ENCODE measurements at regions not wholly inside any gene's neighbourhood (a gene's known extent, or its start where the extent isn't known, plus 50 kb on each side); places are given as distances from the start of the nearest gene placed in this dataset.

DNA sequence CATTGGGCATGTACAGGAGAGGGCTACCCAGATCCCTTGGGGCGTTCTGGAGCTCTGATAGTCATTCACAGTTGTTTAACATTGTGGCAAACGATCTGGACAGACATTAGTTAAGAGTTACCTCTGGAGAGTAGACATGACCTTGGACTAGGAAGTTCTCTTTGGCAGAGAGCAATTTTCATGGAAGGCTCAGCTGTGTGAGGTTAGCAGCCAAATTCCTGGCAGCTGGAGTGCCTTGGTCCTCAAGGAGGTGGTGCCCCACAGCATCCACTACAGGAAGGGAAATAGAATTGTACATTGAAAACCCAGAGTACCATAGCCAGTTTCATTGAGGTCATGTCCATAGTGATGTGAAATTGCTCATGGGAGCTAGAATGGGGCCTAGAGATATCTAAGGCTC is 82.8 kb downstream of the BLID start:
- Mint-ChIP-seq H3K4me3 (no peak overlapping the region), H3K27ac (no peak overlapping the region), H3K4me1 (ENCODE audit: low read depth) (no peaks in the 10 kb centered on the region), H3K36me3 (ENCODE audit: low read depth) (no peaks in the 10 kb centered on the region), H3K9me3 (no peaks in the 10 kb centered on the region), H3K27me3 (peaks cover 10% of the 10 kb centered on the region)
- Histone ChIP-seq H3K4me1 (ENCODE audit: insufficient read depth, low read length) (no peaks in the 10 kb centered on the region), H3K4me3 (ENCODE audit: low read length) (no peak overlapping the region), H3K9me3 (ENCODE audit: control insufficient read depth in 1 of 2, insufficient read depth in 1 of 2, low read length in 2 of 2) (no peaks in the 10 kb centered on the region), H3K27me3 (ENCODE audit: control insufficient read depth in 1 of 2, insufficient read depth in 2 of 2, low read length in 2 of 2) (no peaks in the 10 kb centered on the region), H3K27ac (ENCODE audit: low read depth in 1 of 2, low read length in 2 of 2) (no peak overlapping the region), H3K36me3 (ENCODE audit: insufficient read depth, low read length) (no peaks in the 10 kb centered on the region)
- ChIA-PET CTCF (no interaction called here), POLR2A (no interaction called here)
- TF ChIP-seq, protein P1, sequence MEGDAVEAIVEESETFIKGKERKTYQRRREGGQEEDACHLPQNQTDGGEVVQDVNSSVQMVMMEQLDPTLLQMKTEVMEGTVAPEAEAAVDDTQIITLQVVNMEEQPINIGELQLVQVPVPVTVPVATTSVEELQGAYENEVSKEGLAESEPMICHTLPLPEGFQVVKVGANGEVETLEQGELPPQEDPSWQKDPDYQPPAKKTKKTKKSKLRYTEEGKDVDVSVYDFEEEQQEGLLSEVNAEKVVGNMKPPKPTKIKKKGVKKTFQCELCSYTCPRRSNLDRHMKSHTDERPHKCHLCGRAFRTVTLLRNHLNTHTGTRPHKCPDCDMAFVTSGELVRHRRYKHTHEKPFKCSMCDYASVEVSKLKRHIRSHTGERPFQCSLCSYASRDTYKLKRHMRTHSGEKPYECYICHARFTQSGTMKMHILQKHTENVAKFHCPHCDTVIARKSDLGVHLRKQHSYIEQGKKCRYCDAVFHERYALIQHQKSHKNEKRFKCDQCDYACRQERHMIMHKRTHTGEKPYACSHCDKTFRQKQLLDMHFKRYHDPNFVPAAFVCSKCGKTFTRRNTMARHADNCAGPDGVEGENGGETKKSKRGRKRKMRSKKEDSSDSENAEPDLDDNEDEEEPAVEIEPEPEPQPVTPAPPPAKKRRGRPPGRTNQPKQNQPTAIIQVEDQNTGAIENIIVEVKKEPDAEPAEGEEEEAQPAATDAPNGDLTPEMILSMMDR (IDR thresholded peaks at IDR 0.05) = no peak
- intact Hi-C loops (cut with DNase I, micrococcal nuclease) = no loop called here
- DNase-seq = no peak
- no peak for ATAC-seq (ENCODE audit: poor library complexity)

DNA sequence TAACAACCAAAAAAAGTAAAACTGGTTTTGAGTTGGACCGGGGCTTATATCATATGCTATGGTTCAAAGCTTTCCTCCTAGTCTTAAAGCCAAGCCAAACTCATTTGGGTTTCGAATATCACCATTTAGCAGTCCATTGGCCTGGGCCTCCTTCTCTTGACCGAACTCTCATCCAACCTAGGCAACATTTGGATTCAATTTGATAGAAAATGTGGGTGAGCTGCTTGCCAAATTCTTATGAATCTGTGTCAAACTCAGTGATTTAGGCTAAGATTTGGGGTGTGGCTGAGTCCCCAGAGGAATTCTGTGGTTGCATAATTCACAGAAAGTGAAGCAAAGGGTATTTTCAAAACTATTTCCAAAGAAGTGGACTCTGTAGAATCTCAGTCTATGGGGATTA is 83.7 kb downstream of the BLID start:
- Mint-ChIP-seq H3K4me3 (no peak overlapping the region), H3K27me3 (peaks cover 15% of the 10 kb centered on the region), H3K36me3 (ENCODE audit: low read depth) (no peaks in the 10 kb centered on the region), H3K27ac (no peak overlapping the region), H3K4me1 (ENCODE audit: low read depth) (no peaks in the 10 kb centered on the region), H3K9me3 (no peaks in the 10 kb centered on the region)
- POLR2A ChIA-PET = no interaction called here
- DNase-seq = no peak
- Histone ChIP-seq H3K4me1 (ENCODE audit: insufficient read depth, low read length) (no peaks in the 10 kb centered on the region), H3K4me3 (ENCODE audit: low read length) (no peak overlapping the region), H3K9me3 (ENCODE audit: control insufficient read depth in 1 of 2, insufficient read depth in 1 of 2, low read length in 2 of 2) (no peaks in the 10 kb centered on the region), H3K27ac (ENCODE audit: low read depth in 1 of 2, low read length in 2 of 2) (no peak overlapping the region), H3K27me3 (ENCODE audit: control insufficient read depth in 1 of 2, insufficient read depth in 2 of 2, low read length in 2 of 2) (no peaks in the 10 kb centered on the region), H3K36me3 (ENCODE audit: insufficient read depth, low read length) (no peaks in the 10 kb centered on the region)
- CTCF ChIA-PET = no interaction called here
- intact Hi-C loops (cut with DNase I, micrococcal nuclease) = no loop called here
- TF ChIP-seq, protein P1 (IDR thresholded peaks at IDR 0.05) = no peak
- no peak for ATAC-seq (ENCODE audit: poor library complexity)

DNA sequence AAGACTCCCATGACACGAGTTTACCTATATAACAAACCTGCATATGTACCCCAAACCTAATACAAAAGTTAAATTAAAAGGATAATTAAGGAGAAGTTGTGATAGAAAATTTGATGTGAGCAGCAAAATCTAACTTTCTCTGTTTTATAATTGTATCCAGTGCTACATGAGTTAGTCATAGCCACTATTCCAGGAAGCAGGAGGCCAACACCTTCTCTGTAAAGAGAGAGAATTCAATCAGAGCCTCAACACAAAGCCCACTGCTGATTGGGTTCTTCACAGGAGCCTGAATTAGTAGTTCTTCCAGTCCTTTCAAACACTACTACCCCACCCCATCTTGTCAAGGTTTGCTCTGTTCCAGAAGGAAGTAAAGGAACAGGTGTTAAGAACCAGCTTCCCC is 84.2 kb downstream of the BLID start:
- H3K4me3 Mint-ChIP-seq = no peak overlapping the region
- TF ChIP-seq, protein P1 (IDR thresholded peaks at IDR 0.05) = no peak

More for the DNA sequence above, 84.2 kb downstream of the BLID start:
- ChIA-PET POLR2A (no interaction called here), CTCF (no interaction called here)
- H3K27ac Mint-ChIP-seq = no peak overlapping the region
- H3K27me3 Mint-ChIP-seq = peaks cover 18% of the 10 kb centered on the region
- Histone ChIP-seq H3K27ac (ENCODE audit: low read depth in 1 of 2, low read length in 2 of 2) (no peak overlapping the region), H3K27me3 (ENCODE audit: control insufficient read depth in 1 of 2, insufficient read depth in 2 of 2, low read length in 2 of 2) (no peaks in the 10 kb centered on the region), H3K36me3 (ENCODE audit: insufficient read depth, low read length) (no peaks in the 10 kb centered on the region), H3K4me1 (ENCODE audit: insufficient read depth, low read length) (no peaks in the 10 kb centered on the region), H3K9me3 (ENCODE audit: control insufficient read depth in 1 of 2, insufficient read depth in 1 of 2, low read length in 2 of 2) (no peaks in the 10 kb centered on the region), H3K4me3 (ENCODE audit: low read length) (no peak overlapping the region)
- no peaks in the 10 kb centered on the region for H3K9me3 Mint-ChIP-seq
- intact Hi-C loops (cut with DNase I, micrococcal nuclease) = no loop called here
- no peak for ATAC-seq (ENCODE audit: poor library complexity)
- no peaks in the 10 kb centered on the region for H3K4me1 Mint-ChIP-seq (ENCODE audit: low read depth)
- DNase-seq = no peak
- no peaks in the 10 kb centered on the region for H3K36me3 Mint-ChIP-seq (ENCODE audit: low read depth)
